GM12878 (cell line): ENCODE measurements at regions not wholly inside any gene's neighbourhood (a gene's known extent, or its start where the extent isn't known, plus 50 kb on each side); places are given as distances from the start of the nearest gene placed in this dataset.

Source experiments
- ATAC-seq: fragments of 200-7000 bp; cut with Tn5 transposase; 3 replicates; pipeline ENCODE4 v1.9.1; 2020; ENCODE audit warnings: mild to moderate bottlenecking, moderate library complexity
- BruUV-seq: library from RNA; stranded (reverse); fragments of 400-500 nt; replicated peaks from 2 replicates; lab custom pipeline; 2021; lab: Mats Ljungman, UMichigan
- CTCF ChIA-PET: fragments of 300-600 bp; sonication (Branson Sonifier 250); formaldehyde crosslinking; extraction: SDS; loops from one replicate; lab custom pipeline; 2021; ENCODE audit warnings: inconsistent platforms; lab: Yijun Ruan, JAX
- POLR2A ChIA-PET: fragments of 350-600 bp; formaldehyde crosslinking; extraction: SDS; loops from one replicate; lab custom pipeline; 2021; ENCODE audit warnings: inconsistent platforms; lab: Charles Lee
- RAD21 ChIA-PET: fragments of 300-600 bp; sonication (Branson Sonifier 250); formaldehyde crosslinking; loops from one replicate; lab custom pipeline; 2023; ENCODE audit warnings: antibody characterized with exemption; ENCODE audit not compliant: unreplicated experiment; lab: Charles Lee
- SMC1A ChIA-PET: fragments of 300-600 bp; sonication (Branson Sonifier 250); formaldehyde crosslinking; loops from one replicate; lab custom pipeline; 2023; ENCODE audit not compliant: unreplicated experiment, uncharacterized antibody; lab: Charles Lee
- DNase-seq: peaks from one replicate; pipeline ENCODE4 v3.0.0-alpha.2; 2011; ENCODE audit warnings: low read depth, low spot score
- FAIRE-seq: peaks from 3 replicates; lab custom pipeline; 2011; peaks lifted over from hg19 to GRCh38; lab: Jason Lieb, UNC
- H2AFZ ChIP-seq: 2 replicates; pipeline ENCODE4 v1.6.0; 2011; ENCODE audit warnings: low read depth, low read length, control low read depth; ENCODE audit not compliant: control insufficient read depth
- H3K27ac ChIP-seq: 2 replicates; pipeline ENCODE4 v1.5.1; 2011; ENCODE audit warnings: control low read depth; ENCODE audit not compliant: control insufficient read depth, insufficient read depth
- H3K27me3 ChIP-seq, 2 experiments: replicated peaks in 1 of 2; 2 replicates each; pipeline versions ENCODE4 v1.6.0 to v1.6.1; 2011; ENCODE audit warnings: low read length in 1 of 2; ENCODE audit not compliant: control insufficient read depth in 2 of 2, insufficient read depth in 2 of 2
- H3K36me3 ChIP-seq, 2 experiments: 2 replicates each; pipeline ENCODE4 v1.5.1; 2011; ENCODE audit warnings: low read length in 1 of 2; ENCODE audit not compliant: control insufficient read depth in 2 of 2, insufficient read depth in 2 of 2
- H3K4me1 ChIP-seq: 2 replicates; pipeline ENCODE4 v1.6.1; 2011; ENCODE audit warnings: mild to moderate bottlenecking, low read length, moderate library complexity, mixed read lengths; ENCODE audit not compliant: control insufficient read depth, insufficient read depth
- H3K4me2 ChIP-seq: 2 replicates; pipeline ENCODE4 v1.6.0; 2011; ENCODE audit warnings: control low read depth; ENCODE audit not compliant: control insufficient read depth, insufficient read depth
- H3K4me3 ChIP-seq: fragments of 200-600 bp; sonication (generic); 2 replicates; pipeline ENCODE4 v1.5.1; 2016
- H3K79me2 ChIP-seq: 2 replicates; pipeline ENCODE4 v1.6.0; 2011; ENCODE audit warnings: low read length; ENCODE audit not compliant: control insufficient read depth, insufficient read depth
- H3K9ac ChIP-seq: 2 replicates; pipeline ENCODE4 v1.8.0; 2011; ENCODE audit warnings: low read length, control low read depth, mixed read lengths; ENCODE audit not compliant: control insufficient read depth, insufficient read depth
- H3K9me3 ChIP-seq: replicated peaks from 3 replicates; pipeline ENCODE4 v1.5.1; 2011; ENCODE audit warnings: mild to moderate bottlenecking, low read length; ENCODE audit not compliant: control insufficient read depth, insufficient read depth
- H4K20me1 ChIP-seq: 2 replicates; pipeline ENCODE4 v1.6.0; 2011; ENCODE audit not compliant: control insufficient read depth, insufficient read depth
- ASH2L ChIP-seq: fragments of 300-600, 200-600 bp; sonication (generic); IDR thresholded peaks from 2 replicates; pipeline ENCODE4 v1.6.1; 2017; ENCODE audit warnings: low read depth, mild to moderate bottlenecking, borderline replicate concordance
- BACH1 ChIP-seq: fragments of 450-650 bp; IDR thresholded peaks from 2 replicates; pipeline ENCODE4 v1.6.1; 2017; ENCODE audit warnings: mild to moderate bottlenecking, borderline replicate concordance
- BCL3 ChIP-seq: IDR thresholded peaks from 2 replicates; pipeline ENCODE4 v1.6.1; 2011; ENCODE audit warnings: borderline replicate concordance, low read depth, mild to moderate bottlenecking, moderate library complexity, low read length; ENCODE audit not compliant: insufficient read depth, poor library complexity, severe bottlenecking
- CREB1 ChIP-seq: IDR thresholded peaks from 2 replicates; pipeline ENCODE4 v1.6.1; 2012; ENCODE audit warnings: low read depth, mild to moderate bottlenecking, inconsistent platforms
- E2F8 ChIP-seq: fragments of 450-650 bp; IDR thresholded peaks from 2 replicates; pipeline ENCODE4 v1.6.1; 2018; ENCODE audit warnings: mild to moderate bottlenecking, low read depth, moderate library complexity; ENCODE audit not compliant: partially characterized antibody
- ESRRA ChIP-seq: IDR thresholded peaks from 2 replicates; pipeline ENCODE4 v1.6.1; 2012; ENCODE audit warnings: mild to moderate bottlenecking, low read length, improper control_type of control experiment
- NFXL1 ChIP-seq: fragments of 450-650 bp; IDR thresholded peaks from 2 replicates; pipeline ENCODE4 v1.6.1; 2017; ENCODE audit warnings: antibody characterized with exemption, mild to moderate bottlenecking, borderline replicate concordance
- NR2C2 ChIP-seq: IDR thresholded peaks from 2 replicates; pipeline ENCODE4 v1.6.1; 2011; ENCODE audit warnings: borderline replicate concordance, low read depth; ENCODE audit not compliant: control insufficient read depth, insufficient read length
- PML ChIP-seq: IDR thresholded peaks from 2 replicates; pipeline ENCODE4 v1.6.1; 2012; ENCODE audit warnings: low read length, inconsistent platforms
- RFX5 ChIP-seq: IDR thresholded peaks from 2 replicates; pipeline ENCODE4 v1.6.1; 2011; ENCODE audit warnings: low read depth, low read length, improper control_type of control experiment
- ZNF622 ChIP-seq: fragments of 450-650 bp; IDR thresholded peaks from 2 replicates; pipeline ENCODE4 v1.6.1; 2017; ENCODE audit warnings: mild to moderate bottlenecking, inconsistent platforms
- ZNF687 ChIP-seq: fragments of 450-650 bp; IDR thresholded peaks from 2 replicates; pipeline ENCODE4 v1.6.1; 2017; ENCODE audit warnings: mild to moderate bottlenecking, moderate library complexity
- WGBS: methylation state at CpG from one replicate; pipeline ENCODE4 v1.1.6; 2016; ENCODE audit warnings: low lambda C conversion rate; ENCODE audit not compliant: insufficient replicate concordance, insufficient coverage; ENCODE audit errors: missing lambda C conversion rate; 5-methylcytosine and 5-hydroxymethylcytosine counted together
- in situ Hi-C: fragments of 300-500 bp; cut with MboI; formaldehyde crosslinking; loops from 9 replicates; pipeline ENCODE4 v1.14.3; 2018; ENCODE audit warnings: mixed read lengths
- intact Hi-C: fragments of 100-400 bp; cut with micrococcal nuclease; formaldehyde crosslinking; loops from one replicate; pipeline ENCODE4 v1.14.2; 2022; ENCODE audit not compliant: unreplicated experiment

- intact Hi-C loops, result no loop called here
Measured at GRCh38 chr17:79453481-79453880, 157.4 kb downstream of the RBFOX3 start.

More at GRCh38 chr17:79453481-79453880, 157.4 kb downstream of the RBFOX3 start:
- H3K36me3 ChIP-seq, result no peaks in the 10 kb centered on the region
- H3K4me3 ChIP-seq, result no peak overlapping the region
- no peaks in the 10 kb centered on the region for H3K9me3 ChIP-seq
- no peak overlapping the region for H2AFZ ChIP-seq
- 22% methylated on average over 5 of the region's 6 CpGs for WGBS
- H3K4me2 ChIP-seq, result no peak overlapping the region
- DNase-seq (no peak), FAIRE-seq (no peak), ATAC-seq (no peak)
- CTCF ChIA-PET, result no interaction called here
- no TSS peak for BruUV-seq
- TF ChIP-seq RFX5 (no peak), E2F8 (no peak), ESRRA (no peak), CREB1 (no peak), NFXL1 (no peak), BACH1 (no peak), ZNF622 (no peak), PML (no peak), ASH2L (no peak), ZNF687 (no peak), NR2C2 (no peak), BCL3 (no peak)
- in situ Hi-C loops, result no loop called here
- SMC1A ChIA-PET, result no interaction called here
- no peaks in the 10 kb centered on the region for H4K20me1 ChIP-seq
- no peak overlapping the region for H3K9ac ChIP-seq
- RAD21 ChIA-PET, result no interaction called here
- H3K79me2 ChIP-seq, result no peaks in the 10 kb centered on the region
- no peaks in the 10 kb centered on the region for H3K27me3 ChIP-seq
- H3K4me1 ChIP-seq, result no peaks in the 10 kb centered on the region
- POLR2A ChIA-PET, result no interaction called here
- no peak overlapping the region for H3K27ac ChIP-seq
